ENCODE measurements at regions not wholly inside any gene's neighbourhood (a gene's known extent, or its start where the extent isn't known, plus 50 kb on each side); places are given as distances from the start of the nearest gene placed in this dataset.
A peak's percentile ranks its signal among the peaks of the same experiment; 100 is the strongest.
"Not testable (repeated sequence)": the region's sequence is repeated elsewhere in the genome, so short reads cannot be mapped to it uniquely, and the experiment has no call there.

- DNase-seq (ENCODE audit: low spot score) = no peak
- no peak for FAIRE-seq
Observed at GRCh38 chr10:36559412-36560400, 565.7 kb upstream of the ANKRD30A start.

DNA sequence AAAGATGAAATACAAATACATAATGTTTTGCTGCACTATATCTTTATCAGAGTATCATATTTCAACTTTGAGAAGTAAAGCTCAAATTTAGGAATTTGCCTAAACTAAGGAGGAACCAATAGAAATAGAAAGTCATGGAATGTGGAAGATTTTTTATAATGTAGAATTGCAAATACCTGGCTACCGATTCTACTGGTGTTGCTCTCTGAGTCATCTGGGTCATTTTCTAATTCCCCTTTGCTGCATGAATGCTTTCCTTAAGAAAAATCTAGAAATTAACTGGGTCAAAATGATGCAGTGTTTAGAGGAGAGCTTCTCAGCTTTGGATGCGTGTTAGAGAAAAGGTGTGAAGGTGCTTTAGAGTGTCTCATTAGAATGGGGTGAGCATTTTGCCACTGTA lies 568.9 kb upstream of the ANKRD30A start:
- DNase-seq (ENCODE audit: low spot score) (no peak), FAIRE-seq (no peak)

DNA sequence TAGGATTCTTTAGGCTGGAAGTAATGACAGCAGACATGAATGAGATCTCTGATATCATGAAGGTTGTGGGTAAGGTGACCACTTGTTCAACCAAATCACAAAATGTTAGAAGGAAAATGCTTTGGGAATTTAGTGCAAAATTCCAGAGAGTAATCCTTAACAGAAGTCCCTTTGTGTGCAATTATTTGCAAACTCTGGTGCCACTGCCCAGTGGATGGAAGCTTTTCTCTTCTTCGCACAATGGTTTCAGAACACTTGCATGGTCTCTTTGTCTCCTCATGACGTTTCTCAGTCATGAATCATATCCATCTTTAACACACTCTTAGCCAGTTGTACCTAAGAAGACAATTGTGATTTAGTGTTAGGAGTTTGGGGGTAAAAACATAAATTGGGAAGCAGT lies 570.4 kb upstream of the ANKRD30A start:
- FAIRE-seq = no peak

DNA sequence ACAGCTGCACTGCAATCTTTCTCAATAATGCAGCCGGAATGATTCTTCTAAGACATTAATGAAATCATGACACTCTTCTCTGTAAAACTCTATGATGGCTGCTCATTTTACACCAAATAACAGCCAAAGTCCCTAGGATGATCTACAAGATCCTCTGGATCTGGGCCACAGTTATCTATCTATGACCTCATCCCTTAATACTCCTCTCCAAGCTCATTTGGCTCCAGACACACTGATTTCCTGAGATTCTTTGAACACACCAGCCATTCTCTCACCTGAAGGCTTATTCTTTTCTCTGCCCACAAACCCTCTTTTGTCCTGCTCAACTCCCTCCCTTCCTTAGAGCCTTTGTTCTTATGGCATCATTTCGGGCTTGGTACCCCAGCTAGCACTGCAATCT lies 577.4 kb upstream of the ANKRD30A start:
- FAIRE-seq = no peak
- no peak for DNase-seq (ENCODE audit: low spot score)

More for the DNA sequence above, 570.4 kb upstream of the ANKRD30A start:
- DNase-seq (ENCODE audit: low spot score) = no peak

GRCh38 chr10:36542493-36542892 lies 582.9 kb upstream of the ANKRD30A start:
- no peak for DNase-seq (ENCODE audit: low spot score)
- no peak for FAIRE-seq

DNA sequence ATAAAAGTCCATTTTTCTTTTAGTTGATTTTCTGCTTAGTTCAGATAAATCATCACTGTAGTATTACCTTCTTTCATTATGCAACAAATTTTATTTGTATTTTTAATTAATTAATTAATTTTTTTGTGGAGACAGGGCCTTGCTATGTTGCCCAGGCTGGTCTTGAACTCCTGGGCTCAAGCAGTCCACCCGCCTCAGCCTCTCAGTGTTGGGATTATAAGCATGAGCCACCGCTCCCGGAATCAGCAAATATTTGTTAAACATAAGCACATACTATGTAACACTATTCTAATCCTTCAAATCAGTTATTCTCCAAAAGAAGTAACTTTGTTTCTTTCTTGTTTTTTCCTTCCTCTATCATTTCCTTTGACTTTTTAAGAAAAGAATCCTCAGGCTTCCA lies 584.8 kb upstream of the ANKRD30A start:
- no peak for FAIRE-seq
- DNase-seq (ENCODE audit: low spot score) = no peak

GRCh38 chr10:36538953-36539586 lies 586.3 kb upstream of the ANKRD30A start:
- peak; percentile 36 for DNase-seq (ENCODE audit: low spot score)
- no peak for FAIRE-seq

DNA sequence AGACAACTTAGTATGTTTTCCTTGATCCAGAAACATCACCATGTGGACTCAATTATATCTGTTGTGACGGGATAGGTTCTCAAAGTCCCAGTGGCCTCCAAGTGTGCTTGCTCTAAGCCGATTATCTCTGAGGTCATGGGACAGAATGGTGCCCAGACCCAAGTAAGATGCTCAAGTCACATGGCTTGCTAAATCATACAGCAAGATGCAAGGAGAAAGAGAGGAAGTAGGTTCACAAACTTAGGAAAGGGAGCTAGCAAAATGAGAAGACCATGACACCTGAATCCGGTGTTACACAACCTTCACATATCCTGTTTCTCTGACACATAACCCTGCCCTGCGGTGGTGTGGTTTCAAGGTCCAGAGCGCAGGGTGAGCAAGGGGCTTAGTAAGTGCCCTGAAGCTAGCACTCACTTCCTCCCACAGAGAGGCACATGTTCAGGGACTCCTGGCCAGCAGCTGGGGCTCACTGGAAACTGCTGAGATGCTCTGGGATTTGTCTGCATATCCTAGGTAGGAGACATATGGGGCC lies 590.9 kb upstream of the ANKRD30A start:
- FAIRE-seq = peak; percentile 93
- peak; percentile 81 for DNase-seq (ENCODE audit: low spot score)

- no peak for DNase-seq (ENCODE audit: low spot score)
- no peak for FAIRE-seq
Observed at GRCh38 chr10:36533861-36534260, 591.5 kb upstream of the ANKRD30A start.

- FAIRE-seq = no peak
- DNase-seq (ENCODE audit: low spot score) = no peak
Observed at GRCh38 chr10:36533316-36533715, 592.1 kb upstream of the ANKRD30A start.

DNA sequence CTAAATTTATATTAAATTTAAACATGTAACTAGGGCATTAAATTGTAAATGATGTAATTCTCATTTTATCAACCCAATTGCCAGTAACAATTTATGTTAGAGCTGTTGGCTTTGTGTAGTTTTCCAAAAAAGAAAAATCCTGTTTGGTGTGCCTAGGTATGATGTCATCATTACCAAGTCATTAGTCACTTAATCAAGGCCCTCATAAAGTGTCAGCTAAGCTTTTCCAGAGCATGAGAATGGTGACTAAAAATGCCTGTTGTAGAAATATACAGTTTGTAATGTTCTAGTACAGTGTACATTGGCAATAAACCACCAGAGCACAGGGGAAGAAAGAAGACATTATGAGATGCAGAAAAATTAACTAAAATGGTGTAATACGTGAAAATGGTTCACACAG lies 593.8 kb upstream of the ANKRD30A start:
- FAIRE-seq (peak; percentile 21), DNase-seq (ENCODE audit: low spot score) (no peak)

GRCh38 chr10:36526033-36526432 lies 599.4 kb upstream of the ANKRD30A start:
- no peak for FAIRE-seq

DNA sequence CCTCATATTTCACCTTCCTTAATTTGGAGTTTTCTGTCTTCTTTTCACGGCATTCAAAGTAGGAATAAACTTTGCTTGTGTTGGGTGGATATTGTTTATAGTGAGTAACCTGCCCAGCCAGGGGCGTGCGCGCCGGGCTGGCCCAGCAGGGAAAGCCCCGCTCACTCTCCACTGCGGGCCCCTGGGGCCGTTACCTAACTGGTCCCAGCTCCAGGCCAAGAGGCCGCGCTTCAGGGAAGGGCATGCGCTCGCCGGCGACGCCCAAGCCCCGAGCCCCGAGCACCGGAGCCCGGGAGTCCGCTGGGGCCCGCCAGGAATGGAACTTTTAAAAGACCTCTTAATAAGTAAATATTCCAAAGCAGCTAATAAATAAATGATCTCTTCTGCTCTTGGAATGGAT lies 601.3 kb upstream of the ANKRD30A start:
- FAIRE-seq; DNase-seq (ENCODE audit: low spot score): not testable (repeated sequence)

More at GRCh38 chr10:36526033-36526432, 599.4 kb upstream of the ANKRD30A start:
- no peak for DNase-seq (ENCODE audit: low spot score)

GRCh38 chr10:36519909-36520308 lies 605.5 kb upstream of the ANKRD30A start:
- no peak for DNase-seq (ENCODE audit: low spot score)
- FAIRE-seq = no peak

DNA sequence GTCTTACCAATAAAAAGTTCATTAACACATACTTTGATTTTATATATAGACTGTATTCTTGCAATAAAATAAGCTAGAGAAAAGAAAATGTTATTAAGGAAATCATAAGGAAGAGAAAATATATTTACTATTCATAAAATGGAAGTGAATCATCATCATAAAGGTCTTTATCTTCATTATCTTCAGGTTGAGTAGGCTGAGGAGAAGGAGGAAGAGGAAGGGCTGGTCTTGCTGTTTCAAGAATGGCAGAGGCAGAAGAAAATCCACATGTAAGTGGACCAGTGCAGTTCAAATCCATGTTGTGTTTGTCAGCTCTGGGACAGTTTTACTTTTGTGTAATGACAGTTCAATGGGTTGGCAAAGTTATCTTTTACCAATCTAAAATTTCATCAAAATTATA lies 609.1 kb upstream of the ANKRD30A start:
- FAIRE-seq = no peak
- no peak for DNase-seq (ENCODE audit: low spot score)

GRCh38 chr10:36515319-36515718 lies 610.1 kb upstream of the ANKRD30A start:
- FAIRE-seq = no peak
- no peak for DNase-seq (ENCODE audit: low spot score)

GRCh38 chr10:36507715-36508114 lies 617.7 kb upstream of the ANKRD30A start:
- no peak for DNase-seq (ENCODE audit: low spot score)
- FAIRE-seq = no peak

DNA sequence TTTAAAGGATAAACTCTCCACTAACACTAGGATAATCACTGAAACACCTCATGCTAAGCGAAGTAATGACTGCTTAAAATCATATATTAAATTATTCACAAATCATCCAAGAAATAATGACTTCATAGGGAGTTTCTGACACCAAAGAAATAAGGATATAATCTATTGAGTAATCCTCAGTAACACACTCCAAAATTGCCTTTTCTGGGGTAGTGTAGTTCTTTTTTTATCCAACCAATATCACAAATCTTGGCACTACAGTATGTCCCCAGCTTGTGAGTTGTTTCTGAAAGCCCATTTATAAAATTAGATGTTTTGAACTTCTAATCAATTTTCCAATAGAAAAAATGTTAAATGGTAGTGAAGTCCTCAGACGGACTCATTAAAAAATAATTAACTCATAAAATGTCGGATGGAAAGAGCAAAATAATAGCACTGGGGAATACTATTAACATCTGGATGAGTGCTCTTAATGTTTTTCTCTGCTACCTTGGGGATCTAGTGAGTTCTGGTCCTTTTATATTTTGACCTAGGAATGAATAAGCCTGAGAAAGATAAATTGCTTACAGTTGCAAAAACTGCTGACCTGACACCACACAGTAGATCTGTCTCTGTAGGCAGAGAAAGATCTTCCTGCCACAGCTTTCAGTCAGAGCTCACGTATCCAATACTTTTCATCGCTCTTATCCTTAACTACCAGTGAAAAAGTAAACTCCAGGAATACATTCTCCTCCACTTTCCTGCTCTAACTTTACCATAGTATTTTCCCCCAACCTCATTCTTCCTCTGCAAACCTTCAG lies 618.5 kb upstream of the ANKRD30A start:
- FAIRE-seq = no peak
- no peak for DNase-seq (ENCODE audit: low spot score)

DNA sequence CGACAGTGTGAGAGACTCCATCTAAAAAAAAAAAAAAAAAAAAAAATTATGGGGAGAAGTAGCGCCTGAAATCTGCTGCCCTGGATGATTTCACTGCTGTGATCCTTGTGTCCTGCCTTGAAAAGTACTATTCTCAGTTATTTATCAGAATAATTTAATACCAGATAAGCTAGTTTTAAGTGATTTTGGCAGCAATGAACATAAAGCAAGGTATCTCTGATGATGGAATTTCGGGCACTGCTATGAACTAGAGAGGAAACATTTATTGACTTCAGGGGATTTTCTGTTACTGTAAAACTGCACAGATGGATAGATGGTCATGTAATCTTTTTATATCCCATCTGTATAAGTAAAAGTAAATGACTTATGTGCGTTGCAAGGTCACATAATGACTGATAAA lies 619.1 kb upstream of the ANKRD30A start:
- no peak for FAIRE-seq
- no peak for DNase-seq (ENCODE audit: low spot score)

DNA sequence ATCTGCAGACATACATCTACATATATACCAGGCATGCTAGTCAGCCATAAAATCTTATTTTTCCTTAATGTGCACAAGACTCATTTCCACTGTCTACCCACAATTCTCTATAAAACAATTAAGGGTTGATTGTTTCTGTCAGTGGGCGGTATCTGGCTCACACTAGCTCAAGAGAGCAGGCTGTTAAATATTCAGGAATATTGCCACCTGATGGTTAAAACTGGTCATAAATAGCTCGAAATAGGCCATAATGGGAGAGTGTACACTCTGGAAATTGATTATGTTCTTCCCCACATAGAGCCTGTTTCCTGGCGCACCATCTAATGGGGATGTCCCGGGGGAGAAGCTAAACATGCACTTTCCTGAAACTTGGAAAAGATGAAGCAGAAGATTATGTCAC lies 620.6 kb upstream of the ANKRD30A start:
- no peak for DNase-seq (ENCODE audit: low spot score)
- no peak for FAIRE-seq

DNA sequence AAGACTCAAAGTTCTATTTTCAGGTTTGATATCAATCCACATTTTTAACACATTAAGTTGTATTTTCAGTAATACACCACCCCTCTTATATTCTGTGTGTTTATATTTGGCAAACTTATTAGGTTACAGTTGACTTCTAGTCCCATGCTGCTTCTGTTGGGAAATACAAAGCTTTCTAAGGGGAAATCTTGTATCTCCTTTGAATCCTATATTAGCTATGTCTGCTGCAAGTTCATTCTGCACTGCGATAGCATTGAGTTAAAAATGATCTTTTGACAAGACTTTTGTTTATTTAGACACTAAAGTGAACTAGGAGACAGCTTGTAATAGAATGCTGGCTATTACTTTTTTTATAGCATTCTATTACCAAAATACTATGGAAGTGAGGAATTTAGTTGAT lies 625.1 kb upstream of the ANKRD30A start:
- DNase-seq (ENCODE audit: low spot score) (no peak), FAIRE-seq (no peak)

DNA sequence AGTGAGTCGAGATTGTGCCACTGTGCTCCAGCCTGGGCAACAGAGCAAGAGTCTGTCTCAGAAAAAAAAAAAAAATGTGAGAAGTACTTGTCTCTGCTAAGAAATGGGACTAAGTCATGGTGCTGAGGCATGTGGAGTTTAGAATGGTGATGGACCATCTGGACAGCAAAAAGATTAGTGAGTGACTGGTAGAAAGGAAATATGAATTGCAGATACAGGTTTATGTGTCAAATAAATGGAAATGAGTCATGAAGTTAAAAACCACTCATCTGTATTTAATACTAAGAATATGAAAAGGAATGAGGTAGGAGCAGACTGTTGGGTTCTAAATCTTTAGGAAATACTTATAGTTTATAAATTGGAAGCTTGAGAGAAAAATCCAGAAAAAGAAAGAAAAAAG lies 625.7 kb upstream of the ANKRD30A start:
- FAIRE-seq = no peak
- DNase-seq (ENCODE audit: low spot score) = no peak
